ENCODE measurements at regions not wholly inside any gene's neighbourhood (a gene's known extent, or its start where the extent isn't known, plus 50 kb on each side); places are given as distances from the start of the nearest gene placed in this dataset.

- H3K4me3 ChIP-seq = no peak overlapping the region
- 86% methylated on average over 4 of the region's 4 CpGs for WGBS (ENCODE audit: insufficient coverage, low coverage, low lambda C conversion rate, missing lambda C conversion rate)
- H3K27ac ChIP-seq = no peak overlapping the region
- peaks cover 0 to 9% (median 3%) of the 10 kb centered on the region in 4 donors for H3K4me1 ChIP-seq
- no peaks in the 10 kb centered on the region for H3K27me3 ChIP-seq
- no peak for ATAC-seq
- H3K9me3 ChIP-seq = no peaks in the 10 kb centered on the region
- TF ChIP-seq POLR2A (IDR thresholded peaks at IDR 0.05) = no peak
- TF ChIP-seq CTCF (IDR thresholded peaks at IDR 0.05) = no peak
- DNase-seq = no peak
- H3K36me3 ChIP-seq = no peaks in the 10 kb centered on the region
- intact Hi-C loops (cut with DNase I) = no loop called here
Measured at GRCh38 chr13:79998381-79998880, 342.5 kb downstream of the SPRY2 start.

GRCh38 chr13:79997244-79997643 lies 343.7 kb downstream of the SPRY2 start:
- no peak overlapping the region for H3K27ac ChIP-seq
- no peaks in the 10 kb centered on the region for H3K9me3 ChIP-seq
- H3K4me1 ChIP-seq = peaks cover 0 to 9% (median 3%) of the 10 kb centered on the region in 4 donors
- intact Hi-C loops (cut with DNase I) = no loop called here
- no peaks in the 10 kb centered on the region for H3K27me3 ChIP-seq
- no peak for ATAC-seq
- WGBS (ENCODE audit: insufficient coverage, low coverage, low lambda C conversion rate, missing lambda C conversion rate) = 47% methylated on average over 3 of the region's 3 CpGs
- no peak overlapping the region for H3K4me3 ChIP-seq
- DNase-seq = no peak
- H3K36me3 ChIP-seq = no peaks in the 10 kb centered on the region
- TF ChIP-seq CTCF (IDR thresholded peaks at IDR 0.05) (no peak), POLR2A (IDR thresholded peaks at IDR 0.05) (no peak)

GRCh38 chr13:79995334-79995733 lies 345.6 kb downstream of the SPRY2 start:
- no peaks in the 10 kb centered on the region for H3K36me3 ChIP-seq
- TF ChIP-seq POLR2A (IDR thresholded peaks at IDR 0.05) (no peak), CTCF (IDR thresholded peaks at IDR 0.05) (no peak)
- intact Hi-C loops (cut with DNase I) = no loop called here
- no peaks in the 10 kb centered on the region for H3K9me3 ChIP-seq
- DNase-seq = no peak
- H3K4me3 ChIP-seq = no peak overlapping the region
- H3K27ac ChIP-seq = no peak overlapping the region
- H3K27me3 ChIP-seq = no peaks in the 10 kb centered on the region
- no peak for ATAC-seq
- peaks cover 0 to 9% (median 3%) of the 10 kb centered on the region in 4 donors for H3K4me1 ChIP-seq

- intact Hi-C loops (cut with DNase I) = no loop called here
- Histone ChIP-seq H3K27me3 (no peaks in the 10 kb centered on the region), H3K9me3 (no peaks in the 10 kb centered on the region), H3K36me3 (no peaks in the 10 kb centered on the region), H3K4me1 (no peaks in the 10 kb centered on the region), H3K4me3 (no peak overlapping the region), H3K27ac (no peak overlapping the region)
- WGBS (ENCODE audit: insufficient coverage, low coverage, low lambda C conversion rate, missing lambda C conversion rate) = 100% methylated on average over 1 of the region's 1 CpG
- ATAC-seq (no peak), DNase-seq (no peak)
- TF ChIP-seq CTCF (IDR thresholded peaks at IDR 0.05) (no peak), POLR2A (IDR thresholded peaks at IDR 0.05) (no peak)
Measured at GRCh38 chr13:79992111-79992510, 348.8 kb downstream of the SPRY2 start.

- no peak for TF ChIP-seq POLR2A (IDR thresholded peaks at IDR 0.05)
- no peak for TF ChIP-seq CTCF (IDR thresholded peaks at IDR 0.05)
- Histone ChIP-seq H3K4me3 (no peak overlapping the region), H3K27ac (no peak overlapping the region), H3K27me3 (no peaks in the 10 kb centered on the region), H3K9me3 (no peaks in the 10 kb centered on the region), H3K36me3 (no peaks in the 10 kb centered on the region), H3K4me1 (no peaks in the 10 kb centered on the region)
- intact Hi-C loops (cut with DNase I) = no loop called here
- 52% methylated on average over 2 of the region's 2 CpGs for WGBS (ENCODE audit: insufficient coverage, low coverage, low lambda C conversion rate, missing lambda C conversion rate)
- no peak for ATAC-seq
- DNase-seq = no peak
Measured at GRCh38 chr13:79990048-79990447, 350.9 kb downstream of the SPRY2 start.
